Astrocyte (in vitro differentiated cells and primary cell): ENCODE measurements at regions not wholly inside any gene's neighbourhood (a gene's known extent, or its start where the extent isn't known, plus 50 kb on each side); places are given as distances from the start of the nearest gene placed in this dataset.

Experiments
- DNase-seq: peaks from one replicate; pipeline ENCODE4 v3.0.0-alpha.2; 2010; ENCODE audit warnings: low read depth
- FAIRE-seq: peaks from 2 replicates; lab custom pipeline; 2011; peaks lifted over from hg19 to GRCh38; lab: Jason Lieb, UNC
- H2AFZ ChIP-seq: 2 replicates; pipeline ENCODE4 v1.6.0; 2012; ENCODE audit warnings: low read depth, low read length, inconsistent platforms
- H3K27ac ChIP-seq: 2 replicates; pipeline ENCODE4 v1.5.1; 2011; ENCODE audit warnings: low read depth, low read length, inconsistent platforms
- H3K27me3 ChIP-seq: 2 replicates; pipeline ENCODE4 v1.6.0; 2011; ENCODE audit warnings: low read length, inconsistent platforms; ENCODE audit not compliant: insufficient read depth
- H3K36me3 ChIP-seq: 2 replicates; pipeline ENCODE4 v1.5.1; 2011; ENCODE audit warnings: low read length, inconsistent platforms; ENCODE audit not compliant: insufficient read depth
- H3K4me1 ChIP-seq: 2 replicates; pipeline ENCODE4 v1.5.1; 2011; ENCODE audit warnings: low read length, inconsistent platforms; ENCODE audit not compliant: insufficient read depth
- H3K4me2 ChIP-seq: 2 replicates; pipeline ENCODE4 v1.6.0; 2012; ENCODE audit warnings: low read length, inconsistent platforms
- H3K4me3 ChIP-seq: 2 replicates; pipeline ENCODE4 v1.5.1; 2011; ENCODE audit warnings: low read depth, mild to moderate bottlenecking, low read length, inconsistent platforms; ENCODE audit not compliant: insufficient read depth
- H3K79me2 ChIP-seq: 2 replicates; pipeline ENCODE4 v1.6.0; 2012; ENCODE audit warnings: mild to moderate bottlenecking, low read length, inconsistent platforms; ENCODE audit not compliant: insufficient read depth
- H3K9ac ChIP-seq: 2 replicates; pipeline ENCODE4 v1.6.0; 2012; ENCODE audit warnings: mild to moderate bottlenecking, low read length, inconsistent platforms
- H3K9me3 ChIP-seq: 2 replicates; pipeline ENCODE4 v1.5.1; 2012; ENCODE audit warnings: low read depth, mild to moderate bottlenecking, low read length, inconsistent platforms; ENCODE audit not compliant: insufficient read depth
- H4K20me1 ChIP-seq: 2 replicates; pipeline ENCODE4 v1.6.0; 2012; ENCODE audit warnings: low read length, inconsistent platforms; ENCODE audit not compliant: insufficient read depth
- H3K27ac Mint-ChIP-seq: one replicate; pipeline ENCODE4 v1.8.0; 2021; ENCODE audit warnings: mild to moderate bottlenecking, mixed read lengths; ENCODE audit not compliant: unreplicated experiment
- H3K27me3 Mint-ChIP-seq: one replicate; pipeline ENCODE4 v1.8.0; 2021; ENCODE audit warnings: low read depth, mixed read lengths; ENCODE audit not compliant: unreplicated experiment
- H3K36me3 Mint-ChIP-seq: one replicate; pipeline ENCODE4 v1.8.0; 2021; ENCODE audit warnings: low read depth, mixed read lengths; ENCODE audit not compliant: unreplicated experiment
- H3K4me1 Mint-ChIP-seq: one replicate; pipeline ENCODE4 v1.8.0; 2021; ENCODE audit warnings: low read depth, mixed read lengths; ENCODE audit not compliant: unreplicated experiment
- H3K4me3 Mint-ChIP-seq: one replicate; pipeline ENCODE4 v1.8.0; 2021; ENCODE audit warnings: mild to moderate bottlenecking, moderate library complexity, mixed read lengths; ENCODE audit not compliant: unreplicated experiment
- H3K9me3 Mint-ChIP-seq: one replicate; pipeline ENCODE4 v1.8.0; 2021; ENCODE audit warnings: mild to moderate bottlenecking, mixed read lengths; ENCODE audit not compliant: unreplicated experiment
- CTCF ChIP-seq: IDR thresholded peaks from 2 replicates; pipeline ENCODE4 v1.5.1; 2011; ENCODE audit warnings: low read depth, mild to moderate bottlenecking, inconsistent platforms, low read length, moderate library complexity; ENCODE audit not compliant: insufficient read depth
- EZH2 ChIP-seq: IDR thresholded peaks from 2 replicates; pipeline ENCODE4 v1.6.1; 2012; ENCODE audit warnings: mild to moderate bottlenecking, low read length, inconsistent platforms; ENCODE audit not compliant: insufficient read depth

- Histone ChIP-seq H2AFZ (no peak overlapping the region), H3K36me3 (no peaks in the 10 kb centered on the region), H3K4me2 (no peak overlapping the region), H3K79me2 (no peaks in the 10 kb centered on the region), H3K9me3 (no peaks in the 10 kb centered on the region), H3K4me1 (no peaks in the 10 kb centered on the region), H3K9ac (no peak overlapping the region), H4K20me1 (no peaks in the 10 kb centered on the region), H3K27me3 (no peaks in the 10 kb centered on the region), H3K4me3 (no peak overlapping the region), H3K27ac (no peak overlapping the region)
- TF ChIP-seq EZH2, result no peak
- no peak for TF ChIP-seq CTCF
- FAIRE-seq, result no peak
- H3K27me3 Mint-ChIP-seq, result no peaks in the 10 kb centered on the region
- H3K27ac Mint-ChIP-seq, result no peak overlapping the region
- peaks cover 9% of the 10 kb centered on the region for H3K4me1 Mint-ChIP-seq
- no peaks in the 10 kb centered on the region for H3K36me3 Mint-ChIP-seq
- no peak for DNase-seq
- peaks cover 2% of the 10 kb centered on the region for H3K9me3 Mint-ChIP-seq
- no peak overlapping the region for H3K4me3 Mint-ChIP-seq
Measured at GRCh38 chr14:84969501-84969900, 560.4 kb upstream of the FLRT2 start.

GRCh38 chr14:84975241-84975902, 554.6 kb upstream of the FLRT2 start:
- TF ChIP-seq CTCF, result no peak
- TF ChIP-seq EZH2, result no peak
- no peaks in the 10 kb centered on the region for H3K4me1 ChIP-seq
- peaks cover 19% of the 10 kb centered on the region for H3K4me1 Mint-ChIP-seq
- H4K20me1 ChIP-seq, result no peaks in the 10 kb centered on the region
- no peaks in the 10 kb centered on the region for H3K9me3 ChIP-seq
- H3K27ac ChIP-seq, result no peak overlapping the region
- no peak overlapping the region for H2AFZ ChIP-seq
- H3K4me3 Mint-ChIP-seq, result no peak overlapping the region
- H3K79me2 ChIP-seq, result no peaks in the 10 kb centered on the region
- H3K36me3 Mint-ChIP-seq, result no peaks in the 10 kb centered on the region
- no peak for DNase-seq
- H3K9me3 Mint-ChIP-seq, result no peaks in the 10 kb centered on the region
- H3K27me3 ChIP-seq, result no peaks in the 10 kb centered on the region
- no peaks in the 10 kb centered on the region for H3K36me3 ChIP-seq
- no peak overlapping the region for H3K9ac ChIP-seq
- H3K27me3 Mint-ChIP-seq, result no peaks in the 10 kb centered on the region
- no peak overlapping the region for H3K27ac Mint-ChIP-seq
- H3K4me3 ChIP-seq, result no peak overlapping the region
- no peak for FAIRE-seq
- no peak overlapping the region for H3K4me2 ChIP-seq

DNA sequence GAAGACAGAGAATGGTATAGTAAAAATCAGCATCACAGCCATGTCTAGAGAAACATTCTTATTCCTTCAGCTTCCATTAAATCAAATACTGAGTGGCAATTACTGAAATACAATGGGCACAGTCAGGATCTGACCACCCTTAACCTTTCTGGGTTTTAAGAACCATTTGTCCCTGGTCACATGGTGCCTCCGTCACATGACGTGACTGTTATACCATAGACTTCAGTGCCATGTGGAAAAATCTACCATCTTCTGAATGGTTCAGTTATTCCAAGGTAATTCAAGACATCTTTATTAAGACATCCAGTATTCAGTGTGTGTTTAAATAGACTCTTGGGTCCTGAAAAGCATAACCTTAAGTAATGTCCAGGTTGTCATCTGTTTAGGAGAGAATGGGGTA, 553.1 kb upstream of the FLRT2 start:
- H3K27ac ChIP-seq, result no peak overlapping the region
- no peaks in the 10 kb centered on the region for H4K20me1 ChIP-seq
- TF ChIP-seq EZH2 (no peak), CTCF (no peak)
- peaks cover 19% of the 10 kb centered on the region for H3K4me1 Mint-ChIP-seq
- FAIRE-seq, result no peak
- H3K36me3 ChIP-seq, result no peaks in the 10 kb centered on the region
- H3K4me3 Mint-ChIP-seq, result no peak overlapping the region
- no peaks in the 10 kb centered on the region for H3K36me3 Mint-ChIP-seq
- H3K27me3 Mint-ChIP-seq, result no peaks in the 10 kb centered on the region
- H3K27me3 ChIP-seq, result no peaks in the 10 kb centered on the region
- no peak overlapping the region for H3K9ac ChIP-seq
- DNase-seq, result no peak
- H3K4me3 ChIP-seq, result no peak overlapping the region
- no peak overlapping the region for H2AFZ ChIP-seq
- H3K9me3 Mint-ChIP-seq, result no peaks in the 10 kb centered on the region
- H3K27ac Mint-ChIP-seq, result no peak overlapping the region
- H3K9me3 ChIP-seq, result no peaks in the 10 kb centered on the region
- H3K79me2 ChIP-seq, result no peaks in the 10 kb centered on the region
- no peak overlapping the region for H3K4me2 ChIP-seq
- H3K4me1 ChIP-seq, result no peaks in the 10 kb centered on the region
